HEK293T (cell line): ENCODE measurements at regions not wholly inside any gene's neighbourhood (a gene's known extent, or its start where the extent isn't known, plus 50 kb on each side); places are given as distances from the start of the nearest gene placed in this dataset.

Experiments used
- CTCF ChIA-PET: fragments of 350-600 bp; formaldehyde crosslinking; extraction: SDS; loops from one replicate; lab custom pipeline; 2021; ENCODE audit warnings: antibody characterized with exemption, inconsistent platforms; lab: Yijun Ruan, JAX
- POLR2A ChIA-PET: fragments of 350-600 bp; formaldehyde crosslinking; extraction: SDS; loops from one replicate; lab custom pipeline; 2020; ENCODE audit warnings: antibody characterized with exemption, inconsistent platforms; lab: Yijun Ruan, JAX
- DNase-seq: peaks from one replicate; pipeline ENCODE4 v3.0.0; 2012; ENCODE audit warnings: mixed read lengths; ENCODE audit errors: extremely low spot score
- ARNT ChIP-seq: fragments of 450-650 bp; IDR thresholded peaks from 2 replicates; pipeline ENCODE4 v1.6.1; 2017; ENCODE audit warnings: mild to moderate bottlenecking
- BHLHE40 ChIP-seq: fragments of 450-650 bp; IDR thresholded peaks from 2 replicates; pipeline ENCODE4 v1.6.1; 2016; ENCODE audit warnings: mild to moderate bottlenecking, moderate library complexity, borderline replicate concordance
- CTBP1 ChIP-seq: fragments of 450-650 bp; IDR thresholded peaks from 2 replicates; pipeline ENCODE4 v1.6.1; 2016; ENCODE audit warnings: borderline replicate concordance
- ELF4 ChIP-seq: fragments of 450-650 bp; IDR thresholded peaks from 2 replicates; pipeline ENCODE4 v1.6.1; 2017; ENCODE audit warnings: antibody characterized with exemption
- FOXA1 ChIP-seq: fragments of 450-650 bp; IDR thresholded peaks from 2 replicates; pipeline ENCODE4 v1.6.1; 2016; ENCODE audit warnings: mild to moderate bottlenecking
- FOXK2 ChIP-seq: fragments of 450-650 bp; IDR thresholded peaks from 2 replicates; pipeline ENCODE4 v1.6.1; 2016; ENCODE audit warnings: mild to moderate bottlenecking
- FOXM1 ChIP-seq: fragments of 450-650 bp; IDR thresholded peaks from 2 replicates; pipeline ENCODE4 v1.6.1; 2017; ENCODE audit warnings: mild to moderate bottlenecking, borderline replicate concordance
- HDGF ChIP-seq: fragments of 450-650 bp; IDR thresholded peaks from 2 replicates; pipeline ENCODE4 v1.6.1; 2017; ENCODE audit warnings: antibody characterized with exemption, borderline replicate concordance
- L3MBTL2 ChIP-seq: fragments of 450-650 bp; conservative IDR thresholded peaks from 2 replicates; pipeline ENCODE4 v1.6.1; 2016; ENCODE audit warnings: mild to moderate bottlenecking
- LEF1 ChIP-seq: fragments of 450-650 bp; IDR thresholded peaks from 2 replicates; pipeline ENCODE4 v1.6.1; 2017; ENCODE audit warnings: mild to moderate bottlenecking, borderline replicate concordance
- NFRKB ChIP-seq: fragments of 450-650 bp; IDR thresholded peaks from 2 replicates; pipeline ENCODE4 v1.6.1; 2016; ENCODE audit warnings: mild to moderate bottlenecking, moderate library complexity
- SP1 ChIP-seq: fragments of 450-650 bp; IDR thresholded peaks from 2 replicates; pipeline ENCODE4 v1.6.1; 2017
- SUZ12 ChIP-seq: fragments of 450-650 bp; IDR thresholded peaks from 2 replicates; pipeline ENCODE4 v1.6.1; 2016; ENCODE audit warnings: mild to moderate bottlenecking
- TARDBP ChIP-seq: fragments of 450-650 bp; IDR thresholded peaks from 2 replicates; pipeline ENCODE4 v1.6.1; 2016
- ZNF384 ChIP-seq: fragments of 450-650 bp; IDR thresholded peaks from 2 replicates; pipeline ENCODE4 v1.6.1; 2016
- TF ChIP-seq, protein P1 (sequence below): fragments of 450-650 bp; IDR thresholded peaks from 2 replicates; pipeline ENCODE4 v1.6.1; 2016

DNA sequence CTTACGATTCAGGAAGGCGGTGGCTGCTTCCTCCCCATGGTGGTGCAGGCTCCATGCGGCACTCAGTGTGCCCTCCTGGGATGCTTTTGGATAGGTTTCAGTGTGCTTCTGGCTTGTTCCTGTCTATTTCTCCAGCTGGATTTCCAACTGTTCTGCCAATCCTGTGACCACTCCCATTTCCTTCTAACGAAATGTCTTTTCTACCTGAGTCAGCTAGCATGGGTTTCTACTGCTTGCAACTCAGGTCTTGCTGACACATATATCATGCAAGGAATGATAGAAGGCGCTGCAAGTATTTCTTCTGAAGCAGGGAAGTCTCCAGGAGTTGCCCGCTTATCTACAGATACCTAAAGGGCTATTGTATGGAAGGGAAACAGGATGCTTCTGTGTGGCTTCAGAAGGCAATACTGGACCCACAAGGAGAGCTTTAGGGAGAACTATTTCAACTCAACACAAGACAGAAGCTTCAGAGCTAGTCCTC, 244.4 kb downstream of the OPA1 start:
- CTCF ChIA-PET: no interaction called here

GRCh38 chr3:193840111-193840641, 247.2 kb downstream of the OPA1 start:
- ChIA-PET POLR2A (no interaction called here), CTCF (interaction anchor here (0.6 kb wide), 1 partner anchor 57 kb away, joined by 3 read pairs; no protein-coding TSS in a partner anchor)
- DNase-seq: no peak
- no peak for TF ChIP-seq LEF1
- TF ChIP-seq CTBP1: no peak
- TF ChIP-seq SP1: no peak

More for the DNA sequence above, 244.4 kb downstream of the OPA1 start:
- POLR2A ChIA-PET: no interaction called here
- TF ChIP-seq ZNF384: no peak
- TF ChIP-seq L3MBTL2: no peak
- TF ChIP-seq CTBP1: no peak
- TF ChIP-seq TARDBP: no peak
- no peak for TF ChIP-seq NFRKB
- no peak for TF ChIP-seq FOXK2
- TF ChIP-seq BHLHE40: no peak
- no peak for TF ChIP-seq SP1
- no peak for TF ChIP-seq HDGF
- no peak for TF ChIP-seq SUZ12
- TF ChIP-seq LEF1: no peak
- no peak for TF ChIP-seq ARNT
- TF ChIP-seq ELF4: no peak
- no peak for TF ChIP-seq FOXA1
- no peak for TF ChIP-seq FOXM1
- DNase-seq: no peak

DNA sequence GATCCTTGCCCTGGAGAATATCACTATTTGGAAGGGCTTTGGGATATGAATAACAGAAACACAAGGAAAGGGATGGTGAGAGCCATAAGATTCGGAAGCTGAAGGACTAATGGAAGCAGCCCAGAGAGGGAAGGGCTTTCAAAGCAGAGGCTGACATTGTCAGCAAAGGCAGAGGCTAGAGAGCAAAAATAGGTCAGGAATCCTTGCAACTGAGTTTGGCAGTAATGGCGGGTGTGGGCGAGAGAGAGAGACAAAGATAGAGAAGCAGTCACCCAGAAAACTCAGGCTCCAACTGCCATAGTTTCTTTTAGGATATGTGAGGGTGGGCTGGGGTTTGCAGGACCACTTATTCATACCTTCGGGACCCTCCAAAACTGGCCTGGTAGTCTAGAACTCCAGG, 248.6 kb downstream of the OPA1 start:
- CTCF ChIA-PET: no interaction called here
- no peak for DNase-seq
- POLR2A ChIA-PET: no interaction called here
- TF ChIP-seq L3MBTL2 (no peak), SUZ12 (no peak), NFRKB (no peak), FOXA1 (no peak), TARDBP (no peak), ELF4 (no peak)
- TF ChIP-seq, protein P1, sequence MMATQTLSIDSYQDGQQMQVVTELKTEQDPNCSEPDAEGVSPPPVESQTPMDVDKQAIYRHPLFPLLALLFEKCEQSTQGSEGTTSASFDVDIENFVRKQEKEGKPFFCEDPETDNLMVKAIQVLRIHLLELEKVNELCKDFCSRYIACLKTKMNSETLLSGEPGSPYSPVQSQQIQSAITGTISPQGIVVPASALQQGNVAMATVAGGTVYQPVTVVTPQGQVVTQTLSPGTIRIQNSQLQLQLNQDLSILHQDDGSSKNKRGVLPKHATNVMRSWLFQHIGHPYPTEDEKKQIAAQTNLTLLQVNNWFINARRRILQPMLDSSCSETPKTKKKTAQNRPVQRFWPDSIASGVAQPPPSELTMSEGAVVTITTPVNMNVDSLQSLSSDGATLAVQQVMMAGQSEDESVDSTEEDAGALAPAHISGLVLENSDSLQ: no peak

DNA sequence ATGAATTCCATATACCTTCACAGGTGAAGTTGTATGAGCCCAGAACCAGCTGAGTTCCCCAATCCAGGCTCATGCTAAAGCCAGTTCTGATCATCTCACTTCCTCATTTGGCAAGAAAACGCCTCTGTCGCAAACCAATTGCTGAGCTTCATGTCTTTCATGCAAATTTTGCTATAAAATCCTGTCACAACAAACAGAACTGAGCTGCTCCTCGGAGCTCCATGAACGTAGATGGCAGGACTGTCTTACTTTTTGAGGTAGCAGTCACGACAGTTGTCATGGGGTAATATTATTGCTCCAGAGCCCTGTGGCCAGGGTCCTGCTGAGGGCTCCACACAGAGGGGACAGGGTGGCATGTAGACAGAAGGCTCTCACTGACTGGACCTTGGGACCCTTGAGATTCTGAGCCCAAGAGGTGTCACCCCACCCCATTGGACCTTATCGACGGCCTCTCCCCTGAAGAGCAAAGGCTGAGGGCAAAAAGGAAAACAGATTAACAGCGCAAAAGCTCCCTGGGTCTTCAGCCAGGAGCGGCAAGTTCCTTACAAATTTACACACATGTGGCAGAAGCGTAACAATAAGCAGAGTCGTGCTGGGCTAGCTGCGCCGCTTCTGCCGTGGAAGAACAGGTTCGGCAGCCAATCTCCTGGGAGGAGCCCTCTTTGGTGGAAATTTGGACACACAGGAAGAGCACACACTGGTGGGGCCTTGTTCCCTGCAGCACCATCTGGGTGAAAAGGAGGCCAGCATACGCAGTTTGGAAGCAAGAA, 249.2 kb downstream of the OPA1 start:
- DNase-seq: no peak
- POLR2A ChIA-PET: no interaction called here
- TF ChIP-seq SUZ12: no peak
- no peak for TF ChIP-seq NFRKB
- TF ChIP-seq, protein P1: no peak
- no peak for TF ChIP-seq ARNT
- no peak for TF ChIP-seq FOXM1
- TF ChIP-seq TARDBP: no peak
- no peak for TF ChIP-seq HDGF
- no peak for TF ChIP-seq FOXA1
- no peak for TF ChIP-seq BHLHE40
- no peak for TF ChIP-seq L3MBTL2
- no peak for TF ChIP-seq FOXK2
- TF ChIP-seq CTBP1: no peak
- CTCF ChIA-PET: no interaction called here

- TF ChIP-seq ZNF384 (no peak), LEF1 (no peak), SUZ12 (no peak), BHLHE40 (no peak), FOXA1 (no peak), HDGF (no peak), TARDBP (no peak), FOXK2 (no peak), ELF4 (no peak), L3MBTL2 (no peak), NFRKB (no peak), CTBP1 (no peak), SP1 (no peak), FOXM1 (no peak), ARNT (no peak)
- TF ChIP-seq, protein P1: no peak
- ChIA-PET CTCF (no interaction called here), POLR2A (interaction anchor here (0.6 kb wide), 1 partner anchor 259 kb away, joined by 3 read pairs; no protein-coding TSS in a partner anchor)
- DNase-seq: no peak
Measured at GRCh38 chr3:193842832-193843473, 249.9 kb downstream of the OPA1 start.
